ENCODE measurements at regions not wholly inside any gene's neighbourhood (a gene's known extent, or its start where the extent isn't known, plus 50 kb on each side); places are given as distances from the start of the nearest gene placed in this dataset.

- H2BK120ac ChIP-seq (ENCODE audit: low read depth, low read length): no peak overlapping the region
- no CpG with 5 or more reads among the region's 18 CpGs for WGBS, 2 donors (ENCODE audit: extremely low coverage in 2 of 2, insufficient read length in 2 of 2, insufficient replicate concordance in 1 of 2)
- no peaks in the 10 kb centered on the region for H3K36me3 ChIP-seq (replicated peaks in 1 of 2; ENCODE audit: control insufficient read depth in 2 of 2, insufficient read depth in 2 of 2, low read length in 2 of 2)
These were observed 72.8 kb upstream of the CCND1 start for GRCh38 chr11:69567951-69568808.

GRCh38 chr11:69568809-69569097, 72.2 kb upstream of the CCND1 start:
- Histone ChIP-seq H3K18ac (ENCODE audit: low read length) (no peak overlapping the region), H4K91ac (ENCODE audit: low read depth, low read length, poor library complexity) (peak overlapping the region; percentile 80), H3K9ac (ENCODE audit: low read depth, low read length, poor library complexity) (no peak overlapping the region), H2BK5ac (ENCODE audit: low read length) (no peak overlapping the region), H3K4me2 (ENCODE audit: insufficient read depth, low read length, poor library complexity, severe bottlenecking) (no peak overlapping the region), H4K8ac (ENCODE audit: low read depth, low read length) (no peak overlapping the region), H3K4ac (ENCODE audit: low read length) (no peak overlapping the region), H3K14ac (ENCODE audit: low read length) (peak overlapping the region; percentile 14), H2BK15ac (ENCODE audit: low read length) (no peak overlapping the region), H2AK5ac (ENCODE audit: low read depth, low read length) (no peak overlapping the region), H2BK120ac (ENCODE audit: low read depth, low read length) (no peak overlapping the region), H3K36me3 (replicated peaks in 1 of 2; ENCODE audit: control insufficient read depth in 2 of 2, insufficient read depth in 2 of 2, low read length in 2 of 2) (no peaks in the 10 kb centered on the region), H3K4me3 (ENCODE audit: low read length in 2 of 2) (peak overlapping the region in 1 of 2 donors; percentile 42), H3K27ac (replicated peaks; ENCODE audit: low read length) (no peak overlapping the region), H3K27me3 (ENCODE audit: control insufficient read depth in 3 of 3, insufficient read depth in 3 of 3, low read depth in 1 of 3, low read length in 3 of 3) (peaks cover 0 to under 1% (median 0%) of the 10 kb centered on the region in 3 experiments), H3K9me3 (replicated peaks in 1 of 2; ENCODE audit: control insufficient read depth in 2 of 2, insufficient read depth in 1 of 2, low read depth in 1 of 2, low read length in 2 of 2) (peaks cover 0 to 2% of the 10 kb centered on the region in 2 donors), H3K79me1 (ENCODE audit: low read depth, low read length) (no peaks in the 10 kb centered on the region), H3K4me1 (ENCODE audit: control insufficient read depth in 2 of 2, insufficient read depth in 1 of 2, low read depth in 1 of 2, low read length in 2 of 2) (peaks cover 0 to 4% of the 10 kb centered on the region in 2 donors), H2AFZ (ENCODE audit: low read length) (no peak overlapping the region), H3K23ac (ENCODE audit: low read depth, low read length, poor library complexity) (no peak overlapping the region), H2BK12ac (ENCODE audit: low read length) (no peak overlapping the region)
- DNase-seq (ENCODE audit: low spot score): no peak
- WGBS, 2 donors (ENCODE audit: extremely low coverage in 2 of 2, insufficient read length in 2 of 2, insufficient replicate concordance in 1 of 2): no CpG with 5 or more reads among the region's 4 CpGs

More at GRCh38 chr11:69567951-69568808, 72.8 kb upstream of the CCND1 start:
- H3K23ac ChIP-seq (ENCODE audit: low read depth, low read length, poor library complexity): no peak overlapping the region
- H3K4ac ChIP-seq (ENCODE audit: low read length): no peak overlapping the region
- no peak overlapping the region for H2BK5ac ChIP-seq (ENCODE audit: low read length)
- peaks cover 0 to 4% of the 10 kb centered on the region in 2 donors for H3K4me1 ChIP-seq (ENCODE audit: control insufficient read depth in 2 of 2, insufficient read depth in 1 of 2, low read depth in 1 of 2, low read length in 2 of 2)
- H2AK5ac ChIP-seq (ENCODE audit: low read depth, low read length): peak overlapping the region; percentile 88
- no peaks in the 10 kb centered on the region for H3K27me3 ChIP-seq (ENCODE audit: control insufficient read depth in 3 of 3, insufficient read depth in 3 of 3, low read depth in 1 of 3, low read length in 3 of 3)
- peak overlapping the region; percentile 14 for H3K14ac ChIP-seq (ENCODE audit: low read length)
- H4K91ac ChIP-seq (ENCODE audit: low read depth, low read length, poor library complexity): peak overlapping the region; percentile 80
- H3K4me2 ChIP-seq (ENCODE audit: insufficient read depth, low read length, poor library complexity, severe bottlenecking): no peak overlapping the region
- H3K9ac ChIP-seq (ENCODE audit: low read depth, low read length, poor library complexity): no peak overlapping the region
- H3K18ac ChIP-seq (ENCODE audit: low read length): peak overlapping the region; percentile 67
- H3K79me1 ChIP-seq (ENCODE audit: low read depth, low read length): no peaks in the 10 kb centered on the region
- H2AFZ ChIP-seq (ENCODE audit: low read length): no peak overlapping the region
- no peak overlapping the region for H3K27ac ChIP-seq (replicated peaks; ENCODE audit: low read length)
- H3K4me3 ChIP-seq (ENCODE audit: low read length in 2 of 2): peak overlapping the region in 1 of 2 donors; percentile 42
- no peak for DNase-seq (ENCODE audit: low spot score)
- H3K9me3 ChIP-seq (replicated peaks in 1 of 2; ENCODE audit: control insufficient read depth in 2 of 2, insufficient read depth in 1 of 2, low read depth in 1 of 2, low read length in 2 of 2): peaks cover 0 to 2% of the 10 kb centered on the region in 2 donors
- peak overlapping the region; percentile 97 for H4K8ac ChIP-seq (ENCODE audit: low read depth, low read length)
- no peak overlapping the region for H2BK15ac ChIP-seq (ENCODE audit: low read length)
- H2BK12ac ChIP-seq (ENCODE audit: low read length): peak overlapping the region; percentile 34

- H3K18ac ChIP-seq (ENCODE audit: low read length): peak overlapping the region; percentile 50
- H3K14ac ChIP-seq (ENCODE audit: low read length): no peak overlapping the region
- H4K8ac ChIP-seq (ENCODE audit: low read depth, low read length): no peak overlapping the region
- no peak overlapping the region for H2BK12ac ChIP-seq (ENCODE audit: low read length)
- H2BK5ac ChIP-seq (ENCODE audit: low read length): no peak overlapping the region
- H3K79me1 ChIP-seq (ENCODE audit: low read depth, low read length): no peaks in the 10 kb centered on the region
- peaks cover 0 to 4% of the 10 kb centered on the region in 2 donors for H3K4me1 ChIP-seq (ENCODE audit: control insufficient read depth in 2 of 2, insufficient read depth in 1 of 2, low read depth in 1 of 2, low read length in 2 of 2)
- H3K27ac ChIP-seq (replicated peaks; ENCODE audit: low read length): no peak overlapping the region
- H3K36me3 ChIP-seq (replicated peaks in 1 of 2; ENCODE audit: control insufficient read depth in 2 of 2, insufficient read depth in 2 of 2, low read length in 2 of 2): no peaks in the 10 kb centered on the region
- no peak for DNase-seq (ENCODE audit: low spot score)
- H3K4ac ChIP-seq (ENCODE audit: low read length): no peak overlapping the region
- no peak overlapping the region for H2BK120ac ChIP-seq (ENCODE audit: low read depth, low read length)
- H3K4me2 ChIP-seq (ENCODE audit: insufficient read depth, low read length, poor library complexity, severe bottlenecking): no peak overlapping the region
- peaks cover 0 to 3% (median 0%) of the 10 kb centered on the region in 3 experiments for H3K27me3 ChIP-seq (ENCODE audit: control insufficient read depth in 3 of 3, insufficient read depth in 3 of 3, low read depth in 1 of 3, low read length in 3 of 3)
- no peak overlapping the region for H4K91ac ChIP-seq (ENCODE audit: low read depth, low read length, poor library complexity)
- no peak overlapping the region for H2AFZ ChIP-seq (ENCODE audit: low read length)
- no peak overlapping the region for H2BK15ac ChIP-seq (ENCODE audit: low read length)
- peaks cover 0 to 2% of the 10 kb centered on the region in 2 donors for H3K9me3 ChIP-seq (replicated peaks in 1 of 2; ENCODE audit: control insufficient read depth in 2 of 2, insufficient read depth in 1 of 2, low read depth in 1 of 2, low read length in 2 of 2)
- no CpG with 5 or more reads among the region's 21 CpGs for WGBS, 2 donors (ENCODE audit: extremely low coverage in 2 of 2, insufficient read length in 2 of 2, insufficient replicate concordance in 1 of 2)
- no peak overlapping the region for H3K4me3 ChIP-seq (ENCODE audit: low read length in 2 of 2)
- no peak overlapping the region for H3K9ac ChIP-seq (ENCODE audit: low read depth, low read length, poor library complexity)
- H2AK5ac ChIP-seq (ENCODE audit: low read depth, low read length): no peak overlapping the region
- H3K23ac ChIP-seq (ENCODE audit: low read depth, low read length, poor library complexity): no peak overlapping the region
These were observed 71.4 kb upstream of the CCND1 start for GRCh38 chr11:69569306-69570200.

Measured in neuronal stem cell (in vitro differentiated cells).